Embryonic facial prominence (tissue), 1 donor: ENCODE measurements at regions not wholly inside any gene's neighbourhood (a gene's known extent, or its start where the extent isn't known, plus 50 kb on each side); places are given as distances from the start of the nearest gene placed in this dataset.
"Not testable (repeated sequence)": the region's sequence is repeated elsewhere in the genome, so short reads cannot be mapped to it uniquely, and the experiment has no call there.

Experiments used
- DNase-seq: peaks from one replicate; pipeline ENCODE4 v3.0.0-alpha.2; 2016; ENCODE audit errors: extremely low spot score

GRCh38 chr12:42868291-42868690, 278.7 kb upstream of the PRICKLE1 start:
- no peak for DNase-seq

DNA sequence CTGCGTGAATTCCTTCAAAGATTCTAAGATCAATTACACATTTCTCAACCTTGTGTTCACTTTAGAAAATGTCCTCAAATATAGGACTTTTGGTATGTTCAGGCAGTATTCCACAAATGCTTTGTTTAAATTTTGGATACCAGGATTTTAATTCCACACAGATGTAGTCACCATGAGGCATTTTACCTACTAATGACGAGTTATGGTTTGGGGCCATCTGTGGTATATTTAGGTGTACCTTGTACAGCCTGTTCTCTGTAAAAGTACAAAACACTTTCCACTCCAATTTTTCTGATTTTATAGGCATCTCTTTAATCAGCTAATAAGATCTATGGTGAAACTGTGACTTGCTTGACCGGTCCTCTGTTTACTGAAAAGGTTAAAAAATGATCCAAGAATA, 275.7 kb upstream of the PRICKLE1 start:
- DNase-seq, result no peak

- no peak for DNase-seq
These were observed 272.5 kb upstream of the PRICKLE1 start for GRCh38 chr12:42862055-42862454.

- DNase-seq, result not testable (repeated sequence)
These were observed 270.8 kb upstream of the PRICKLE1 start for GRCh38 chr12:42860331-42860730.

DNA sequence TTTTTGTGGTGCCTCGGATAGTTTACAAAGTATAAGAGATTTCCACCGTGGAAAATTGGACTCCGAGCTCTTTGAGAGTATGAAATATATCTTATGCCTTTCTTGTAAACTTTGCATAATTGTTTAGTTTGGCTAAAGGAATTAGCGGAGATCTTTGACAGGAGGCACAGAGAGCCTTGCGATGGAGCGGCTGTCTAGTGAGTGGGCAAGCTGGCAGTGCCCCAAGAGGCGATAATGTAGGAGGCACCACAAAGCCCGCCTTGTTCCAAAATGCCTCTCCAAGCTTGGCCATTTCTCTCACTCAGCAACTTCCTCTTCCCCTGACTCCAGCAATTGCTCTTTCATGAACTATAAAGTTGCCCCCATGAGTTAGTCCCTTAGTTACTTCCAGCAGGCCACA, 270.1 kb upstream of the PRICKLE1 start:
- DNase-seq, result no peak

DNA sequence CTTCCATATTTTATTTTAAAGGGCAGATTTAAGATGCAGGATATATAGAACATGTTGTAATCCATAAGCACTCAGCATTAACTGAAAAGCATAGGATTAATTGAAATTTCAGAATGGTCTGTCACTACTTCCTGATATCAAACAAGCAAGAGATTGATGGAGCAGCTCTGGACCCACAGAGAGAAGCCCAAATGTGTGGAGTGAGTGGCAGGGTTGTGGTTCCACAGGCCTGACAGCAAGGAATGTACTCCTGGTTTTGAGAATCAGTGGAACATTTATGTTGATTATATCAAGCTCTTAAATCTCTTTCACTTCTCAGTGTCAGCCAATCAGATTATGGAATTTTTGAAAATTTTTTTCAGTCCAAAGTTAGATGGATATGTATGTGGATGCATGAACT, 267.6 kb upstream of the PRICKLE1 start:
- no peak for DNase-seq

- no peak for DNase-seq
These were observed 265.9 kb upstream of the PRICKLE1 start for GRCh38 chr12:42855362-42855950.

GRCh38 chr12:42854826-42855225, 265.3 kb upstream of the PRICKLE1 start:
- DNase-seq, result no peak

DNA sequence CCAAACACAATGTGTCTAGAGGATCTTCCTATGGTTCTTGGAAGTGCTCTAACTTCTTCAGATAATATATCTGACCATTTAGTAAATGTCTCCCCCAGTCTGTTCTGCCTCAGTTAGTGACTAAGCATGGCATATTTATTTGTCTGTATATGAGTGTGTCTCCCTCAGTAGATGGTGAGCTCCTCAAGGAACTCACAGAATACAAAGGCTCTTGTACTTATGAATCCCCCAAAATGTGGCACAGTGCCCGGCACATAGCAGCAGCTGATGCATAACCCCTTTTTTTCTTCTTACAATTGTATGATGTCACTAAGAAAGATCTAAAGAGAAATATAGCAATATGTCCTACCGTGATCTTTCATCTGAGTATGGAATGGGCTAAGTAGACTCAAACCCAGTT, 264.7 kb upstream of the PRICKLE1 start:
- no peak for DNase-seq

- no peak for DNase-seq
These were observed 264.0 kb upstream of the PRICKLE1 start for GRCh38 chr12:42853370-42854140.

- DNase-seq, result no peak
These were observed 257.2 kb upstream of the PRICKLE1 start for GRCh38 chr12:42846782-42847181.

DNA sequence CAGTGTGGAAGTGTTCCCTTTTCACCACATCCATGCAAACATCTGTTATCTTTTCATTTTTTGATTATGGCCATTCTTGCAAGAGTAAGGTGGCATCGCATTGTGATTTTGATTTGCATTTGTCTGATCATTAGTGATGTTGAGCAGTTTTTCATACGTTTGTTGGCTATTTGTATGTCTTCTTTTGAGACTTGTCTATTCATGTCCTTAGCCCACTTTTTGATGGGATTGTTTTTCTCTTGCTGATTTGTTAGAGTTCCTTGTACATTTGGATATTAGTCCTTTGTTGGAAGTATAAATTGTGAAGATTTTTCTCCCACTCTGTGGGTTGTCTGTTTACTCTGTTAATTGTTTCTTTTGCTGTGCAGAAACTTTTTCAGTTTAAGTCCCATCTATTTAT, 244.5 kb upstream of the PRICKLE1 start:
- DNase-seq, result no peak

GRCh38 chr12:42828836-42829235, 239.3 kb upstream of the PRICKLE1 start:
- DNase-seq, result no peak

DNA sequence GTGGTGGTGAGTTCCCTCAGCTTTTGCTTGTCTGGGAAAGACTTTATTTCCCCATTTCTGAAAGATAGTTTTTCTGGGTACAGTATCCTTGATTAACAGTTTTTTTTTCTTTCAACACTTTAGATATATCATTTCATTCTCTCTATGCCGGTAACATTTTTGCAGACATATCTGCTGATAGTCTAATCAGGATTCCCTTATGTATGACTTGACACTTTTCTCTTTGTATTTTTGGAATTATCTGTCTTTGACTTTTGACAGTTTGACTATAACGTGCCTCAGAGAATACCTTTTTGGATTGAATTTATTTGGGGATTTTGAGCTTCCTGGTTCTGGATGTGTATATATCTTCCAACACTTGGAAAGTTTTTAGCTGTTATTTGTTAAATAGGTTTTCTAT, 234.8 kb upstream of the PRICKLE1 start:
- DNase-seq, result no peak

DNA sequence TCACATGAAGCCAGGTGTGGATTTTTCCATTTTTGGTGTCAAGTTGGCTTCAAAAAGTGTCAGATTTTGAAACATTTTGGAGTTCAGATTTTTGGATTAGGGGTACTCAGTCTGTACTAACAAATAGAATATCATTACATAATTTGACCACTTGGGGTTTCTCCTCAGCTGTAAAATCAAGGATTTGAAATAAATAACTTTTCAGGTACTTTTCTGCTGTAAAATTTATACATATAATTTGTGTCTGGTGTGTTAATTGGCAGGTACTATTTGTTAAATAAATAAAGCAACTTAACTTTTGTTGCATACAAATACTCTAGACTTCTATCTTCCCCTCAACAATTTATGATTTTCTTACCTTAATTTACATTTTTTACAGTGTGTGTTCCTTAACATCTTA, 234.1 kb upstream of the PRICKLE1 start:
- DNase-seq, result no peak

- no peak for DNase-seq
These were observed 230.3 kb upstream of the PRICKLE1 start for GRCh38 chr12:42819846-42820245.

DNA sequence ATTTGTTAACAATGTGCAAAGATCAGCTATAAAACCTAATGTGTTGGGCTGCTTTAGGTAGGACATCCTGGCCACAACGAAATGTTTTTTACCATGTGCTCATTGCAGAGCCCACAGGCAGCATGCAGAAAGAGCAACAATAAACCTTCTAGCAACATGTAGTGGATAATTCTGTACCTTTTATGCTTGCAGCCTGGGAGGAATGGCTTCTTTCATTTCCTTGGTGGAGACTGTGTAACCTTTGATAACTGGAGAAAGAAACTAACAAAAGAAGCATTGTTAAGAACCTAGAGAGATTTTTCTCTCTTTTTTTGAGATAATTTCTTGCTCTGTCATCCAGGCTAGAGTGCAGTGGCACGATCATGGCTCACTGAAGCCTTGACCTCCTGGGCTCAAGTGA, 225.5 kb upstream of the PRICKLE1 start:
- DNase-seq, result no peak

DNA sequence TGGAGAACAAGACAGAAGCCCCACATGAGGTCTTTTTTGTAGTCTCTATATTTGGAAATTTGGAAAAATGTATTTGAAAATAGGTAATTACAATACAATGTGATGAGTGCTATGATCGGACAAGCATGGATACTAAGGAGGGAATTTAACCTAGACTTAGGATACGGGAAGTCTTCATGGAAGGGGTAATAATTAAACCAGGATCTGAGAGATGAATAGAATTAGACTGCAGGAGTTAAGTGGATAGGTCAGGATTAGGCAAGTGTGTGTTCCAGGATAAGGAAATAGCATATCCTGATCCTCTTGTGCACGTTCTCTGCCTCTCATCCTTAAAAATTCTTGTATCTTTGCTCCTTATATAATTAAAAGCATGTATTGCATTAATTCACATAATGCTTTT, 223.3 kb upstream of the PRICKLE1 start:
- DNase-seq, result no peak

DNA sequence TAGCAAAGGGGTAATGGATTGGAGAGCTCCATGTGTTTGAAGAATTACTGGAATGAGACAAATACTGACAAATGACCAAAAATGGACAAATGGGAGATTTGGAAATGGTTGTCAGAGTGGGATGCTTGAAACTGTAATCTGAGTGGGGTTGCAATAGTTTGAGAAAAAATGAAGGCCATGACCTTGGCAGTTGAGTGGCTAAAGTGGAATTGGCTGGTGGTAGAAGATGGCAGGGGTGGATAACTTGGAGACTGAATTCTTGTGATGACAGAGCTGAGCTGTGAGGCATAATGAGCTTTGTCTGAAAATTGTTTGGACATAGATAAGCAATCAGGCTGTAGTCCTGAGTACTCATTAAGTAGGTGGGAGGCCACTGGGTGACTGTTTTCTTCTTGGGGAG, 222.5 kb upstream of the PRICKLE1 start:
- DNase-seq, result no peak

DNA sequence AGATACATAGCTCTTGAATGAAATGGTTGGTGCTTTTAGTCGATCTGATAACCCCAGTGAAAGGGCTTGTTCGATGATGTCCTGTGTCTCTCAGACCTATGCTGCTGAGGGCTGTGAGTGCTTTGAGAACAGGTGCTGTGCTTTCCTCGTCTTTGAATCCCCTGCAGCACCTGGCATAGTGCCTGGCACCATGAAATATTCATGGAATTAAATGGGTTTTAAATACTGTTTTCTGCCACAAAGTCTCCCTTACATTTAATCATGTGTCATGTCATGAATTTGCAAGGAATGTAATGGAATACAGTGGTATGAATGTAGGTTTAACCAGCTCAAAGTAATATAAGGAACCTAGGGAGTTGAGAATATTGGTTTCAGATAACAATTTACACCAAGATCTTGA, 220.5 kb upstream of the PRICKLE1 start:
- DNase-seq, result no peak

GRCh38 chr12:42809226-42809625, 219.7 kb upstream of the PRICKLE1 start:
- DNase-seq, result no peak

DNA sequence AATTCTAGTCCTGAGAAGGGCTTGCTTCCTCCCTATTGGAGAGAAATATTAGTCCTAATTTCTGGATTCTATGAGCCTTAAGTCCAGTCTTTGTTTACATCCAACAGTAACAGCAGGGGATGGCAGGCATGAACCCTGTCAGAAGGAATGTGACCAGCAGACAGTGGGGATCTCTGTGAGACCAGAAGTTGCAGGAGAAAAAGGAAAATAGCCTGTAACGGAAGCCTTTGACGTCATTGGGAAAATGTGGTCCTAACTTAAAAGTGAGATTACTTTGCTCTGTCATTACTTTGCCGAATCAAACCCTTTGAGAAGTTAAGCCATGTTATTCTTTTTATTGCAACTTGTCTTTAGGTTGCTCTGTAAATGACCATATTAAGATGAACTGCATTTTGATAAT, 218.2 kb upstream of the PRICKLE1 start:
- no peak for DNase-seq

- DNase-seq, result no peak
These were observed 217.7 kb upstream of the PRICKLE1 start for GRCh38 chr12:42807251-42807650.

GRCh38 chr12:42804928-42805327, 215.4 kb upstream of the PRICKLE1 start:
- DNase-seq, result no peak
